RWPE2 (cell line): ENCODE measurements at regions not wholly inside any gene's neighbourhood (a gene's known extent, or its start where the extent isn't known, plus 50 kb on each side); places are given as distances from the start of the nearest gene placed in this dataset.

ENCODE experiments used
- ATAC-seq: fragments of 200-7000 bp; cut with Tn5 transposase; 3 replicates; pipeline ENCODE4 v1.9.1; 2021; ENCODE audit warnings: low read depth
- DNase-seq: peaks from one replicate; pipeline ENCODE4 v3.0.0-alpha.2; 2020; ENCODE audit warnings: low spot score
- H3K27ac ChIP-seq: fragments of 450-650 bp; 2 replicates; pipeline ENCODE4 v1.5.1; 2017; ENCODE audit warnings: mild to moderate bottlenecking; ENCODE audit not compliant: poor library complexity, severe bottlenecking
- H3K27me3 ChIP-seq: fragments of 250-450 bp; sonication (Bioruptor Pico); 2 replicates; pipeline ENCODE4 v1.5.1; 2021; ENCODE audit warnings: mild to moderate bottlenecking, moderate library complexity; ENCODE audit not compliant: insufficient read depth, poor library complexity, severe bottlenecking
- H3K36me3 ChIP-seq: fragments of 250-450 bp; sonication (Bioruptor Pico); 2 replicates; pipeline ENCODE4 v1.5.1; 2020; ENCODE audit warnings: low read depth, mild to moderate bottlenecking, moderate library complexity
- H3K4me1 ChIP-seq: fragments of 250-450 bp; sonication (Bioruptor Pico); 2 replicates; pipeline ENCODE4 v1.5.1; 2021; ENCODE audit warnings: mild to moderate bottlenecking, moderate library complexity; ENCODE audit not compliant: insufficient read depth, poor library complexity, severe bottlenecking
- H3K4me3 ChIP-seq: fragments of 250-450 bp; sonication (Bioruptor Pico); 2 replicates; pipeline ENCODE4 v1.5.1; 2021; ENCODE audit warnings: mild to moderate bottlenecking, moderate library complexity; ENCODE audit not compliant: severe bottlenecking
- H3K9me3 ChIP-seq: fragments of 250-450 bp; sonication (Bioruptor Pico); 2 replicates; pipeline ENCODE4 v1.5.1; 2021; ENCODE audit warnings: mild to moderate bottlenecking, moderate library complexity; ENCODE audit not compliant: severe bottlenecking
- TF ChIP-seq, protein P1 (sequence below): fragments of 450-650 bp; IDR thresholded peaks from one replicate; pipeline ENCODE4 v1.5.1; 2017; ENCODE audit warnings: mild to moderate bottlenecking, moderate library complexity; ENCODE audit not compliant: poor library complexity, severe bottlenecking

DNA sequence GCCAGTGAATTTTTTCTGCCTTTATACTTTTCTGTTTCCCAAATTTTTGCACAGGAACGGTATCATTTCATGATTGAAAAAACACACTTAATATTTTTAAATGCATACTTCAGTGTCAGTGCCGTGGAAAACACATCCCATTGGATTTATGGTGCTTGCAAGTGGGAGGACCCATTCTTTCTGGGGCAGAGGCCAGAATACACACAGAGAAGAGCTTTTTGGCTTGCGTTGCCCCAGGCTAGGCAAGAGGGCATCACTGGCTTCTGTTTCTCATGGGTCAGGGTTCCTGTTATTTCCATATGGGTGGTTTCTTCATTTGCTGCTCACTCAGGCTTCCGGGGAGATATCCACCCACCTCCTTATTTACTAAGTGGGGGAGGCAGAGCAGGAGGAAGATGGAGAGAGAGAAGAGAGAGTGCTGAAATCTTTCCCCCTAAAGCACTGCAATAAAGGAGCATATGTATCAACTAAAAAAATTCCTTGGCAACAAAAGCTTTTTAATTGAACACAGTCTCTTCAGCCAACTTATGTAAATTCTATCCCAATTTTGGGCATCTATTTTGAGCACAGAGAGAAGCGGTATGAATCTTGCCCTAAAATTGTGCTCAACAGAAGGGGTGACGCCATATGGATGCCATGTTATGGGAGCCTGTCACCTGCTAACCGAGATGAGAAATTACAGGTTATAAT is 66.0 kb upstream of the KIRREL3 start:
- H3K27ac ChIP-seq: no peak overlapping the region
- no peak overlapping the region for H3K4me3 ChIP-seq
- ATAC-seq (no peak), DNase-seq (no peak)
- no peaks in the 10 kb centered on the region for H3K27me3 ChIP-seq
- no peaks in the 10 kb centered on the region for H3K36me3 ChIP-seq
- TF ChIP-seq, protein P1, sequence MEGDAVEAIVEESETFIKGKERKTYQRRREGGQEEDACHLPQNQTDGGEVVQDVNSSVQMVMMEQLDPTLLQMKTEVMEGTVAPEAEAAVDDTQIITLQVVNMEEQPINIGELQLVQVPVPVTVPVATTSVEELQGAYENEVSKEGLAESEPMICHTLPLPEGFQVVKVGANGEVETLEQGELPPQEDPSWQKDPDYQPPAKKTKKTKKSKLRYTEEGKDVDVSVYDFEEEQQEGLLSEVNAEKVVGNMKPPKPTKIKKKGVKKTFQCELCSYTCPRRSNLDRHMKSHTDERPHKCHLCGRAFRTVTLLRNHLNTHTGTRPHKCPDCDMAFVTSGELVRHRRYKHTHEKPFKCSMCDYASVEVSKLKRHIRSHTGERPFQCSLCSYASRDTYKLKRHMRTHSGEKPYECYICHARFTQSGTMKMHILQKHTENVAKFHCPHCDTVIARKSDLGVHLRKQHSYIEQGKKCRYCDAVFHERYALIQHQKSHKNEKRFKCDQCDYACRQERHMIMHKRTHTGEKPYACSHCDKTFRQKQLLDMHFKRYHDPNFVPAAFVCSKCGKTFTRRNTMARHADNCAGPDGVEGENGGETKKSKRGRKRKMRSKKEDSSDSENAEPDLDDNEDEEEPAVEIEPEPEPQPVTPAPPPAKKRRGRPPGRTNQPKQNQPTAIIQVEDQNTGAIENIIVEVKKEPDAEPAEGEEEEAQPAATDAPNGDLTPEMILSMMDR: no peak
- H3K4me1 ChIP-seq: no peaks in the 10 kb centered on the region
- no peaks in the 10 kb centered on the region for H3K9me3 ChIP-seq

DNA sequence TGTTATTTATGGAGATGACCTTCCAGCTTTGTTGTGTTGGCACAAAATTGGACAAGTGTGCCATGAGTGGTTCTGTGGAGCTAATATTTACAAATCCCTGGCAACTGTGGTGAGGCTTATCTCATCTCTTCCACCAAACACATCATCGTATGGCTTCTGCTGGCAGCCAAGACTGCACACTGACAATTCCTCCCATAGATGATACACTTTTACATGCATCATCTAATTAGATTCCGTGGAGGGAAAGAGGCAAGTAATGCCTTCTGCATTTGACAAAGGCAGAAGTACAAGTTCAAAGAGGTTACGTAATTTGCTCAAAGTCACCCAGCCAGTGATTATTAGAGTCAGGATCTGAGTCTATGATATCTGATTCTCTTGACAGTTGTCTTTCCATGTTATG is 62.7 kb upstream of the KIRREL3 start:
- no peaks in the 10 kb centered on the region for H3K36me3 ChIP-seq
- H3K4me1 ChIP-seq: no peaks in the 10 kb centered on the region
- TF ChIP-seq, protein P1: no peak
- ATAC-seq: no peak
- DNase-seq: no peak
- H3K27me3 ChIP-seq: no peaks in the 10 kb centered on the region
- no peak overlapping the region for H3K4me3 ChIP-seq
- H3K27ac ChIP-seq: no peak overlapping the region
- H3K9me3 ChIP-seq: no peaks in the 10 kb centered on the region

DNA sequence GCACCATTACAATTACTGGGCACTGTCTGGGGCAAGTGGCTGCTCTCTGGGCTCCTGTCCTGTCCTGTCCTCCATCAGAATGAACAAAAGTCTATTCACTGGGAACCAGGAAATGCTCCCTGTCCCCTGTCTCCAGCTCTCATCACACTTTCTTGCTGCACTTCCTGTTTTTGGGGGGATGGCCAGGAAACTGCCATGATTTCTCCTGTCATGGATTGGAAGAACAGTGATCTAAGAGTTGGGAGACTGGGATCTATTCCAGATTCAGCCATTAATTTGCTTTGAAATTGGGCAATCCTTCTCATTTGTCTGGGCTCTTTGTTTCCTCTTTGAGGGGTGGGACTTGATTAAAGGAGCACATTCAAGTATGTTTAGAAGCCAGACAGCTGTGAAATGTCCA is 61.4 kb upstream of the KIRREL3 start:
- Histone ChIP-seq H3K27ac (no peak overlapping the region), H3K9me3 (no peaks in the 10 kb centered on the region), H3K27me3 (no peaks in the 10 kb centered on the region), H3K4me1 (no peaks in the 10 kb centered on the region), H3K36me3 (no peaks in the 10 kb centered on the region), H3K4me3 (no peak overlapping the region)
- TF ChIP-seq, protein P1: no peak
- DNase-seq (no peak), ATAC-seq (no peak)

DNA sequence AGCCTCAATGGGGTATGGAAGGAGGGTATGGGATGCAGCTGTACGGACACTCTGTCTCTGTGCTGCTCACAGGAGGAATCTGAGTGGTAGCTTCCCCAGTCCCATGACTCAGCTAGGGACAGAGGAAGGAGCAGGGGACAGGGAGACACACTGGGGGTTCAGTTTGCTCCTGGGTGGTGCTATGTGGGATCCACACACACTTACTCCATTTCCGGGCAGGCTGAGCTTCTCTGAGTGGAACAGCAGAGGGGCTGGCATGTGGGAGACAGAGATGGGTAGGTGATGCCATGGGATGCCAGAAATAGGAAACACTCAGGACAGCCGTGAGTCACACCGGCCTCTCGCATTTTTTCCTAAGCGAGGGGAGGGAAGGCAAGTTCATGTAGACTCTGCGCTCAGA is 59.2 kb upstream of the KIRREL3 start:
- ATAC-seq: no peak
- H3K9me3 ChIP-seq: no peaks in the 10 kb centered on the region
- TF ChIP-seq, protein P1: no peak
- no peak for DNase-seq
- no peak overlapping the region for H3K4me3 ChIP-seq
- no peaks in the 10 kb centered on the region for H3K36me3 ChIP-seq
- no peak overlapping the region for H3K27ac ChIP-seq
- no peaks in the 10 kb centered on the region for H3K4me1 ChIP-seq
- H3K27me3 ChIP-seq: no peaks in the 10 kb centered on the region

DNA sequence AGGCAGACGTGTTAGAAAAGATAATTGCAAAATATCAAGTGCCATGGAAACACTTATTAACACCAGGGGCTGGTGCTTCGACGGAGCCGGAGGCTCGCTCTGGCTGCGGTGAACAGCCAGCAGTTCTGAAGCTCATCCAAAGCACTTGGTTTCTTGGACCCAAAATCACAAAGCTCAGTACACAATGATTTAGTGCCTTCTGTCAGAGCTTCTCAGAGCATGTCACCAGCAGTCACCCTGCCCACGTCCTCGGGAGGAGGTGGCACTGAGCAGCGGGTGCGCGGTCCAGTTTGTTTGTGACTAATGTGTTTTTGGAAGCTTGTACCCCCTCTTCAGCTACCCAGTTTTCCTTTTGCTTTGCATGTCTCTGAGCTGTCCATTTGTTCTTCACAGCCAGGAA is 58.7 kb upstream of the KIRREL3 start:
- DNase-seq (no peak), ATAC-seq (no peak)
- Histone ChIP-seq H3K27ac (no peak overlapping the region), H3K36me3 (no peaks in the 10 kb centered on the region), H3K4me3 (no peak overlapping the region), H3K27me3 (no peaks in the 10 kb centered on the region), H3K4me1 (no peaks in the 10 kb centered on the region), H3K9me3 (no peaks in the 10 kb centered on the region)
- TF ChIP-seq, protein P1: no peak
